CD14-positive monocyte (primary cell): ENCODE measurements at regions not wholly inside any gene's neighbourhood (a gene's known extent, or its start where the extent isn't known, plus 50 kb on each side); places are given as distances from the start of the nearest gene placed in this dataset.

ENCODE experiments used
- DNase-seq, 3 donors: peaks; one replicate each; pipeline ENCODE4 v3.0.0-alpha.2; 2011 to 2022
- H2AFZ ChIP-seq: 2 replicates; pipeline ENCODE4 v1.6.0; 2012; ENCODE audit warnings: mild to moderate bottlenecking, low read depth, low read length, inconsistent platforms; ENCODE audit not compliant: insufficient read depth, poor library complexity, severe bottlenecking
- H3K27ac ChIP-seq, 2 donors: 1 replicate in 1 of 2; 2 replicates in 1 of 2; pipeline ENCODE4 v1.5.1; 2012 to 2013; ENCODE audit warnings: low read length in 2 of 2, control low read depth in 1 of 2, inconsistent platforms in 1 of 2, low read depth in 1 of 2, mild to moderate bottlenecking in 1 of 2
- H3K27me3 ChIP-seq, 2 donors: one replicate each; pipeline versions ENCODE4 v1.6.0 to v1.6.1; 2011 to 2013; ENCODE audit warnings: low read length in 2 of 2; ENCODE audit not compliant: control insufficient read depth in 2 of 2, insufficient read depth in 2 of 2
- H3K36me3 ChIP-seq, 2 donors: replicated peaks in 1 of 2; 1 replicate in 1 of 2; 2 replicates in 1 of 2; pipeline versions ENCODE4 v1.5.1 to v1.6.1; 2012 to 2013; ENCODE audit warnings: low read length in 2 of 2, control low read depth in 1 of 2, inconsistent platforms in 1 of 2, mild to moderate bottlenecking in 1 of 2; ENCODE audit not compliant: insufficient read depth in 2 of 2, control insufficient read depth in 1 of 2
- H3K4me1 ChIP-seq, 2 donors: 1 replicate in 1 of 2; 2 replicates in 1 of 2; pipeline versions ENCODE4 v1.5.1 to v1.6.1; 2012 to 2013; ENCODE audit warnings: low read length in 2 of 2, control low read depth in 1 of 2, inconsistent platforms in 1 of 2, mild to moderate bottlenecking in 1 of 2, moderate library complexity in 1 of 2; ENCODE audit not compliant: insufficient read depth in 2 of 2, control insufficient read depth in 1 of 2
- H3K4me2 ChIP-seq: replicated peaks from 2 replicates; pipeline ENCODE3; 2012; ENCODE audit warnings: low read length, moderate library complexity, mild to moderate bottlenecking; ENCODE audit not compliant: poor library complexity, severe bottlenecking; ENCODE audit errors: extremely low read depth
- H3K4me3 ChIP-seq, 3 experiments: fragments of 200-600 bp in 1 of 3; sonication (generic) in 1 of 3; replicated peaks in 1 of 3; 1 replicate in 2 of 3; 2 replicates in 1 of 3; pipeline ENCODE4 v1.5.1; 2011 to 2013; ENCODE audit warnings: low read length in 3 of 3, mild to moderate bottlenecking in 3 of 3, control low read depth in 2 of 3, low read depth in 2 of 3, inconsistent platforms in 1 of 3, moderate library complexity in 1 of 3
- H3K79me2 ChIP-seq: 2 replicates; pipeline ENCODE4 v1.6.0; 2012; ENCODE audit warnings: mild to moderate bottlenecking, control low read depth, inconsistent platforms, low read length, moderate library complexity; ENCODE audit not compliant: insufficient read depth
- H3K9ac ChIP-seq: 2 replicates; pipeline ENCODE4 v1.6.0; 2017; ENCODE audit warnings: low read length, mild to moderate bottlenecking; ENCODE audit not compliant: insufficient read depth, poor library complexity, severe bottlenecking
- H3K9me3 ChIP-seq, 2 donors: replicated peaks in 1 of 2; 1 replicate in 1 of 2; 2 replicates in 1 of 2; pipeline versions ENCODE4 v1.5.1 to v1.6.1; 2012 to 2013; ENCODE audit warnings: low read length in 2 of 2, control low read depth in 1 of 2; ENCODE audit not compliant: control insufficient read depth in 1 of 2, insufficient read depth in 1 of 2
- H4K20me1 ChIP-seq: 2 replicates; pipeline ENCODE4 v1.6.0; 2012; ENCODE audit warnings: mild to moderate bottlenecking, low read length, control low read depth, moderate library complexity; ENCODE audit not compliant: insufficient read depth
- H3K27ac Mint-ChIP-seq, 7 donors: one replicate each; pipeline ENCODE4 v1.8.0; 2020; ENCODE audit warnings: mild to moderate bottlenecking in 7 of 7, mixed read lengths in 7 of 7, moderate library complexity in 6 of 7, inconsistent platforms in 2 of 7
- H3K27me3 Mint-ChIP-seq, 3 donors: one replicate each; pipeline ENCODE4 v1.8.0; 2021 to 2022; ENCODE audit warnings: low read depth in 3 of 3, mild to moderate bottlenecking in 3 of 3, mixed read lengths in 3 of 3, moderate library complexity in 3 of 3, inconsistent platforms in 1 of 3
- H3K36me3 Mint-ChIP-seq, 2 donors: one replicate each; pipeline ENCODE4 v1.8.0; 2020; ENCODE audit warnings: mixed read lengths in 2 of 2, inconsistent platforms in 1 of 2, mild to moderate bottlenecking in 1 of 2
- H3K4me1 Mint-ChIP-seq: one replicate; pipeline ENCODE4 v1.8.0; 2020; ENCODE audit warnings: mild to moderate bottlenecking, mixed read lengths
- H3K4me3 Mint-ChIP-seq, 2 donors: one replicate each; pipeline ENCODE4 v1.8.0; 2020; ENCODE audit warnings: mild to moderate bottlenecking in 2 of 2, mixed read lengths in 2 of 2, moderate library complexity in 1 of 2
- H3K9me3 Mint-ChIP-seq, 7 donors: one replicate each; pipeline ENCODE4 v1.8.0; 2020 to 2022; ENCODE audit warnings: mixed read lengths in 7 of 7, mild to moderate bottlenecking in 6 of 7, moderate library complexity in 6 of 7, inconsistent platforms in 2 of 7
- WGBS: methylation state at CpG from one replicate; pipeline ENCODE4 v1.1.5; 2013; ENCODE audit warnings: missing lambda C conversion rate; ENCODE audit not compliant: insufficient coverage; 5-methylcytosine and 5-hydroxymethylcytosine counted together
- intact Hi-C, 2 donors: fragments of 100-400 bp; cut with micrococcal nuclease; formaldehyde crosslinking; loops; one replicate each; pipeline versions ENCODE4 v1.15.0 to v1.15.1; 2023
- TF ChIP-seq, protein P1 (sequence below): fragments of 200-600 bp; IDR thresholded peaks from one replicate; pipeline ENCODE4 v1.8.0; 2022; ENCODE audit warnings: antibody characterized with exemption, mild to moderate bottlenecking

DNA sequence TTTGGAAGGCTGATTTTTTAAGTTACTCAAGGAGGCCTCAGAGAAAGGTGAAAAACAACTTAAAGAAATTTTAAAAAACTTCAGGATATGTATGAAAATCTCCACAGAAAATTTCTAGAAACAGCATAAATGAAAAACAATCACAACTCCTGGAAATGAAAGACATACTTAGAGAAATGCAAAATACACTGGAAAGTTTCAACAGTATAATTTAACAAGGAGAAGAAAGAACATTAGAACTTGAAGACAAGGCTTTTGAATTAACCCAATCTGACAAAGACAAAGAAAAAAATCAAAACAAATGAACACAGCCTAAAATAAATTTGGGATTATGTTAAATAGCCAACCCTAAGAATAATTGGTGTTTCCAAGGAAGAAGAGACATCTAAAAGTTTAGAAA, 300.5 kb downstream of the ANTXR2 start:
- no peak overlapping the region for H3K27ac ChIP-seq
- H3K4me2 ChIP-seq: no peak overlapping the region
- H3K4me1 Mint-ChIP-seq: no peaks in the 10 kb centered on the region
- no peaks in the 10 kb centered on the region for H3K27me3 Mint-ChIP-seq
- DNase-seq: no peak
- H3K36me3 Mint-ChIP-seq: no peaks in the 10 kb centered on the region
- no peak overlapping the region for H3K4me3 Mint-ChIP-seq
- peaks cover 6 to 29% (median 21%) of the 10 kb centered on the region in 7 donors for H3K9me3 Mint-ChIP-seq
- no peak overlapping the region for H3K4me3 ChIP-seq
- no peaks in the 10 kb centered on the region for H4K20me1 ChIP-seq
- no peaks in the 10 kb centered on the region for H3K27me3 ChIP-seq
- TF ChIP-seq, protein P1, sequence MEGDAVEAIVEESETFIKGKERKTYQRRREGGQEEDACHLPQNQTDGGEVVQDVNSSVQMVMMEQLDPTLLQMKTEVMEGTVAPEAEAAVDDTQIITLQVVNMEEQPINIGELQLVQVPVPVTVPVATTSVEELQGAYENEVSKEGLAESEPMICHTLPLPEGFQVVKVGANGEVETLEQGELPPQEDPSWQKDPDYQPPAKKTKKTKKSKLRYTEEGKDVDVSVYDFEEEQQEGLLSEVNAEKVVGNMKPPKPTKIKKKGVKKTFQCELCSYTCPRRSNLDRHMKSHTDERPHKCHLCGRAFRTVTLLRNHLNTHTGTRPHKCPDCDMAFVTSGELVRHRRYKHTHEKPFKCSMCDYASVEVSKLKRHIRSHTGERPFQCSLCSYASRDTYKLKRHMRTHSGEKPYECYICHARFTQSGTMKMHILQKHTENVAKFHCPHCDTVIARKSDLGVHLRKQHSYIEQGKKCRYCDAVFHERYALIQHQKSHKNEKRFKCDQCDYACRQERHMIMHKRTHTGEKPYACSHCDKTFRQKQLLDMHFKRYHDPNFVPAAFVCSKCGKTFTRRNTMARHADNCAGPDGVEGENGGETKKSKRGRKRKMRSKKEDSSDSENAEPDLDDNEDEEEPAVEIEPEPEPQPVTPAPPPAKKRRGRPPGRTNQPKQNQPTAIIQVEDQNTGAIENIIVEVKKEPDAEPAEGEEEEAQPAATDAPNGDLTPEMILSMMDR: no peak
- H3K36me3 ChIP-seq: no peaks in the 10 kb centered on the region
- H3K27ac Mint-ChIP-seq: no peak overlapping the region
- H3K9me3 ChIP-seq: peaks cover 17 to 24% of the 10 kb centered on the region in 2 donors
- H3K9ac ChIP-seq: no peak overlapping the region
- no peaks in the 10 kb centered on the region for H3K79me2 ChIP-seq
- intact Hi-C loops: no loop called here
- H3K4me1 ChIP-seq: no peaks in the 10 kb centered on the region
- no peak overlapping the region for H2AFZ ChIP-seq

GRCh38 chr4:79764120-79764519, 308.9 kb downstream of the ANTXR2 start:
- Histone ChIP-seq H3K4me1 (no peaks in the 10 kb centered on the region), H3K4me2 (no peak overlapping the region), H2AFZ (no peak overlapping the region), H3K79me2 (no peaks in the 10 kb centered on the region), H3K9ac (no peak overlapping the region), H3K9me3 (peaks cover 6 to 8% of the 10 kb centered on the region in 2 donors), H4K20me1 (no peaks in the 10 kb centered on the region), H3K27ac (no peak overlapping the region), H3K4me3 (no peak overlapping the region), H3K27me3 (no peaks in the 10 kb centered on the region), H3K36me3 (no peaks in the 10 kb centered on the region)
- no peak overlapping the region for H3K27ac Mint-ChIP-seq
- intact Hi-C loops: no loop called here
- 100% methylated on average over 1 of the region's 2 CpGs for WGBS
- H3K4me3 Mint-ChIP-seq: no peak overlapping the region
- H3K4me1 Mint-ChIP-seq: no peaks in the 10 kb centered on the region
- H3K9me3 Mint-ChIP-seq: peaks cover 0 to 21% (median 2%) of the 10 kb centered on the region in 7 donors
- TF ChIP-seq, protein P1: no peak
- no peak for DNase-seq
- no peaks in the 10 kb centered on the region for H3K27me3 Mint-ChIP-seq
- H3K36me3 Mint-ChIP-seq: no peaks in the 10 kb centered on the region
